ENCODE measurements at regions not wholly inside any gene's neighbourhood (a gene's known extent, or its start where the extent isn't known, plus 50 kb on each side); places are given as distances from the start of the nearest gene placed in this dataset.
"Not testable (repeated sequence)": the region's sequence is repeated elsewhere in the genome, so short reads cannot be mapped to it uniquely, and the experiment has no call there.

GRCh38 chr2:15757820-15758586 is 166.3 kb downstream of the DDX1 start:
- H3K27me3 ChIP-seq (ENCODE audit: control insufficient read depth in 5 of 5, insufficient read depth in 4 of 5, low read length in 5 of 5), result no peaks in the 10 kb centered on the region
- peaks cover 0 to 14% (median 2%) of the 10 kb centered on the region in 5 donors for H3K9me3 ChIP-seq (ENCODE audit: control insufficient read depth in 5 of 5, low read length in 5 of 5)
- no peak overlapping the region for H3K9ac ChIP-seq (ENCODE audit: low read length in 5 of 5)
- no peak overlapping the region for H3K4me3 ChIP-seq (ENCODE audit: low read depth in 1 of 5, low read length in 5 of 5)
- H3K27ac ChIP-seq (ENCODE audit: low read depth, low read length), result no peak overlapping the region
- H3K4me1 ChIP-seq (ENCODE audit: control insufficient read depth in 5 of 5, insufficient read depth in 5 of 5, low read length in 5 of 5), result peaks cover 0 to 9% (median 0%) of the 10 kb centered on the region in 5 donors
- H3K36me3 ChIP-seq (ENCODE audit: control insufficient read depth in 5 of 5, insufficient read depth in 5 of 5, low read length in 5 of 5), result no peaks in the 10 kb centered on the region

GRCh38 chr2:15758848-15759247 is 167.2 kb downstream of the DDX1 start:
- H3K36me3 ChIP-seq (ENCODE audit: control insufficient read depth in 5 of 5, insufficient read depth in 5 of 5, low read length in 5 of 5), result no peaks in the 10 kb centered on the region
- no peak overlapping the region for H3K9ac ChIP-seq (ENCODE audit: low read length in 5 of 5)
- H3K27me3 ChIP-seq (ENCODE audit: control insufficient read depth in 5 of 5, insufficient read depth in 4 of 5, low read length in 5 of 5), result no peaks in the 10 kb centered on the region
- peaks cover 0 to 14% (median 2%) of the 10 kb centered on the region in 5 donors for H3K9me3 ChIP-seq (ENCODE audit: control insufficient read depth in 5 of 5, low read length in 5 of 5)
- peak overlapping the region in 1 of 5 donors; percentile 30 for H3K4me3 ChIP-seq (ENCODE audit: low read depth in 1 of 5, low read length in 5 of 5)
- peaks cover 0 to 9% (median 0%) of the 10 kb centered on the region in 5 donors for H3K4me1 ChIP-seq (ENCODE audit: control insufficient read depth in 5 of 5, insufficient read depth in 5 of 5, low read length in 5 of 5)
- no peak overlapping the region for H3K27ac ChIP-seq (ENCODE audit: low read depth, low read length)

DNA sequence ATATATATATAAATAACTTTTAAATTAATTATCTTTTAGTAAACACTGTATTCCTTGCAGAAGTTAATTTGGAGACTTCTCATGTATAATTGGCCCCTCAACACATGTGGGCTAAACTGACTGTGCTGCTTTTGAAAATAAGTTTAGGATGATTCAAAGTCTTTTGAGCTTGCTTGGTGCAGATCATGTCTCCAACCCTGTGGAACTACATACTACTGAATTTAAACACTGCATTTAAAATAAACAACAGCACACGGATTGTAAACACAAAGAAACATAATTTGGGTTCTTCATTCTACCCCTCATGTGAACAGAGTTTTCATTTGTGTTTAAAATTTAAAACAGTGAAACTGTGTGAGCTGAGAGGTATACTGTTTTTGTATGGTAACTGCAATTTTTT is 167.7 kb downstream of the DDX1 start:
- Histone ChIP-seq H3K36me3 (ENCODE audit: control insufficient read depth in 5 of 5, insufficient read depth in 5 of 5, low read length in 5 of 5) (no peaks in the 10 kb centered on the region), H3K9ac (ENCODE audit: low read length in 5 of 5) (no peak overlapping the region), H3K4me3 (ENCODE audit: low read depth in 1 of 5, low read length in 5 of 5) (no peak overlapping the region), H3K27me3 (ENCODE audit: control insufficient read depth in 5 of 5, insufficient read depth in 4 of 5, low read length in 5 of 5) (no peaks in the 10 kb centered on the region), H3K27ac (ENCODE audit: low read depth, low read length) (no peak overlapping the region), H3K9me3 (ENCODE audit: control insufficient read depth in 5 of 5, low read length in 5 of 5) (peaks cover 0 to 14% (median 2%) of the 10 kb centered on the region in 5 donors), H3K4me1 (ENCODE audit: control insufficient read depth in 5 of 5, insufficient read depth in 5 of 5, low read length in 5 of 5) (peaks cover 0 to 8% (median 0%) of the 10 kb centered on the region in 5 donors)

DNA sequence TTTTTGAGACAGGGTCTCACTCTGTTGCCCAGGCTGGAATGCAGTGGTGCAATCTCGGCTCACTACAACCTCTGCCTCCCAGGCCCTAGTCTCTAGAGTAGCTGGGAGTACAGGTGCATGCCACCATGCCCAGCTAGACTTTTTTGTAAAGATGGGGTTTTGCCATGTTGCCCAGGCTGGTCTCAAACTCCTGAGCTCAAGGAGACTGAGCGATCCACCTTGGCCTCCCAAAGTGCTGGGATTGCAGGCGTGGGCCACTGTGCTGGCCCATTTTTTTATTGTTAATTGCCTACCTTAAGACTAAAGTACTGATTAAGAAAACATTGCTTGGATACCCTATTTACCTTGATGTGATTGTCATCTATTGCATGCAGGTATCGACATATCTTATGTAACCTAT is 168.1 kb downstream of the DDX1 start:
- H3K4me3 ChIP-seq (ENCODE audit: low read depth in 1 of 5, low read length in 5 of 5), result not testable (repeated sequence)

GRCh38 chr2:15760232-15760910 is 168.7 kb downstream of the DDX1 start:
- H3K27me3 ChIP-seq (ENCODE audit: control insufficient read depth in 5 of 5, insufficient read depth in 4 of 5, low read length in 5 of 5), result no peaks in the 10 kb centered on the region
- no peak overlapping the region for H3K9ac ChIP-seq (ENCODE audit: low read length in 5 of 5)
- no peaks in the 10 kb centered on the region for H3K36me3 ChIP-seq (ENCODE audit: control insufficient read depth in 5 of 5, insufficient read depth in 5 of 5, low read length in 5 of 5)
- no peak overlapping the region for H3K27ac ChIP-seq (ENCODE audit: low read depth, low read length)
- H3K4me1 ChIP-seq (ENCODE audit: control insufficient read depth in 5 of 5, insufficient read depth in 5 of 5, low read length in 5 of 5), result peaks cover 0 to 3% (median 0%) of the 10 kb centered on the region in 5 donors
- H3K4me3 ChIP-seq (ENCODE audit: low read depth in 1 of 5, low read length in 5 of 5), result no peak overlapping the region
- H3K9me3 ChIP-seq (ENCODE audit: control insufficient read depth in 5 of 5, low read length in 5 of 5), result peaks cover 0 to 14% (median 2%) of the 10 kb centered on the region in 5 donors

More for the DNA sequence above, 168.1 kb downstream of the DDX1 start:
- H3K9me3 ChIP-seq (ENCODE audit: control insufficient read depth in 5 of 5, low read length in 5 of 5), result peaks cover 0 to 14% (median 2%) of the 10 kb centered on the region in 5 donors
- H3K27me3 ChIP-seq (ENCODE audit: control insufficient read depth in 5 of 5, insufficient read depth in 4 of 5, low read length in 5 of 5); H3K27ac ChIP-seq (ENCODE audit: low read depth, low read length); H3K36me3 ChIP-seq (ENCODE audit: control insufficient read depth in 5 of 5, insufficient read depth in 5 of 5, low read length in 5 of 5); H3K4me1 ChIP-seq (ENCODE audit: control insufficient read depth in 5 of 5, insufficient read depth in 5 of 5, low read length in 5 of 5); H3K9ac ChIP-seq (ENCODE audit: low read length in 5 of 5): not testable (repeated sequence)

DNA sequence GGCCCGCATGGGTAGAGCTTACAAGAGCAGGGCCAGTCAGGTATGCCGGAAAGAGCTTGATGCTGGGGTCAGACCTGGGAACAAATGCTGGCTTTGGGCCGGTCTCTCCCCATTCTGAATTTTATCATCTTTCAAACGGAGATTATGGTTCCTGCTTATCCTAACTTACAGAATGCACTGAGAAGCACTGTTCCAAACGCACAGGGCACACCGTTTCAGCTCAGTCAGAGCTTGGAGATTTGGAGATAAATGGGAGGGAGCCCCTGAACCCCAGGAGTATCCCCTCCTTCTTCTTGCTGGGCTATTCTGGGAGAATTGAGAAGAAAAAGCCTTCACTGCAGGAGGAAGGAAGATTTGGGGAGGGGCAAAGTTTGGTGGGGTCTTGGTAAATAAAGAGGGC is 169.4 kb downstream of the DDX1 start:
- H3K4me1 ChIP-seq (ENCODE audit: control insufficient read depth in 5 of 5, insufficient read depth in 5 of 5, low read length in 5 of 5), result peaks cover 0 to 3% (median 0%) of the 10 kb centered on the region in 5 donors
- H3K9me3 ChIP-seq (ENCODE audit: control insufficient read depth in 5 of 5, low read length in 5 of 5), result peaks cover 0 to 11% (median 2%) of the 10 kb centered on the region in 5 donors
- no peak overlapping the region for H3K4me3 ChIP-seq (ENCODE audit: low read depth in 1 of 5, low read length in 5 of 5)
- H3K9ac ChIP-seq (ENCODE audit: low read length in 5 of 5), result no peak overlapping the region
- H3K36me3 ChIP-seq (ENCODE audit: control insufficient read depth in 5 of 5, insufficient read depth in 5 of 5, low read length in 5 of 5), result no peaks in the 10 kb centered on the region
- no peaks in the 10 kb centered on the region for H3K27me3 ChIP-seq (ENCODE audit: control insufficient read depth in 5 of 5, insufficient read depth in 4 of 5, low read length in 5 of 5)
- no peak overlapping the region for H3K27ac ChIP-seq (ENCODE audit: low read depth, low read length)

- Histone ChIP-seq H3K36me3 (ENCODE audit: control insufficient read depth in 5 of 5, insufficient read depth in 5 of 5, low read length in 5 of 5) (no peaks in the 10 kb centered on the region), H3K9ac (ENCODE audit: low read length in 5 of 5) (no peak overlapping the region), H3K9me3 (ENCODE audit: control insufficient read depth in 5 of 5, low read length in 5 of 5) (peaks cover 0 to 11% (median 2%) of the 10 kb centered on the region in 5 donors), H3K27ac (ENCODE audit: low read depth, low read length) (no peak overlapping the region), H3K27me3 (ENCODE audit: control insufficient read depth in 5 of 5, insufficient read depth in 4 of 5, low read length in 5 of 5) (no peaks in the 10 kb centered on the region), H3K4me3 (ENCODE audit: low read depth in 1 of 5, low read length in 5 of 5) (no peak overlapping the region), H3K4me1 (ENCODE audit: control insufficient read depth in 5 of 5, insufficient read depth in 5 of 5, low read length in 5 of 5) (peaks cover 0 to 3% (median 0%) of the 10 kb centered on the region in 5 donors)
Measured at GRCh38 chr2:15761910-15762309, 170.2 kb downstream of the DDX1 start.

GRCh38 chr2:15762449-15762848 is 170.8 kb downstream of the DDX1 start:
- peaks cover 0 to 3% (median 0%) of the 10 kb centered on the region in 5 donors for H3K4me1 ChIP-seq (ENCODE audit: control insufficient read depth in 5 of 5, insufficient read depth in 5 of 5, low read length in 5 of 5)
- H3K9me3 ChIP-seq (ENCODE audit: control insufficient read depth in 5 of 5, low read length in 5 of 5), result peaks cover 0 to 11% (median 2%) of the 10 kb centered on the region in 5 donors
- H3K4me3 ChIP-seq (ENCODE audit: low read depth in 1 of 5, low read length in 5 of 5), result no peak overlapping the region
- H3K27me3 ChIP-seq (ENCODE audit: control insufficient read depth in 5 of 5, insufficient read depth in 4 of 5, low read length in 5 of 5), result no peaks in the 10 kb centered on the region
- H3K27ac ChIP-seq (ENCODE audit: low read depth, low read length), result no peak overlapping the region
- no peak overlapping the region for H3K9ac ChIP-seq (ENCODE audit: low read length in 5 of 5)
- no peaks in the 10 kb centered on the region for H3K36me3 ChIP-seq (ENCODE audit: control insufficient read depth in 5 of 5, insufficient read depth in 5 of 5, low read length in 5 of 5)

GRCh38 chr2:15763106-15763821 is 171.6 kb downstream of the DDX1 start:
- H3K4me1 ChIP-seq (ENCODE audit: control insufficient read depth in 5 of 5, insufficient read depth in 5 of 5, low read length in 5 of 5), result peaks cover 0 to 3% (median 0%) of the 10 kb centered on the region in 5 donors
- no peaks in the 10 kb centered on the region for H3K27me3 ChIP-seq (ENCODE audit: control insufficient read depth in 5 of 5, insufficient read depth in 4 of 5, low read length in 5 of 5)
- H3K36me3 ChIP-seq (ENCODE audit: control insufficient read depth in 5 of 5, insufficient read depth in 5 of 5, low read length in 5 of 5), result no peaks in the 10 kb centered on the region
- H3K9me3 ChIP-seq (ENCODE audit: control insufficient read depth in 5 of 5, low read length in 5 of 5), result peaks cover 0 to 7% (median 2%) of the 10 kb centered on the region in 5 donors
- H3K27ac ChIP-seq (ENCODE audit: low read depth, low read length), result no peak overlapping the region
- H3K9ac ChIP-seq (ENCODE audit: low read length in 5 of 5), result no peak overlapping the region
- H3K4me3 ChIP-seq (ENCODE audit: low read depth in 1 of 5, low read length in 5 of 5), result no peak overlapping the region

All from subcutaneous abdominal adipose tissue (tissue), 5 donors.